IMR-90 (cell line): ENCODE measurements at regions not wholly inside any gene's neighbourhood (a gene's known extent, or its start where the extent isn't known, plus 50 kb on each side); places are given as distances from the start of the nearest gene placed in this dataset.

Experiments used
- ATAC-seq: fragments of 200-7000 bp; cut with Tn5 transposase; 2 replicates; pipeline ENCODE4 v1.9.1; 2020; ENCODE audit warnings: low read depth, mild to moderate bottlenecking, moderate library complexity
- BruUV-seq: library from RNA; stranded (reverse); fragments of 400-500 nt; replicated peaks from 2 replicates; lab custom pipeline; 2021; lab: Mats Ljungman, UMichigan
- CTCF ChIA-PET: fragments of 300-600 bp; formaldehyde crosslinking; extraction: SDS; loops from one replicate; lab custom pipeline; 2021; ENCODE audit warnings: antibody characterized with exemption; lab: Yijun Ruan, JAX
- POLR2A ChIA-PET: fragments of 300-600 bp; sonication (Branson Sonifier 250); formaldehyde crosslinking; loops from one replicate; lab custom pipeline; 2022; ENCODE audit warnings: antibody characterized with exemption; ENCODE audit not compliant: unreplicated experiment; lab: Charles Lee
- DNase-seq: peaks from one replicate; pipeline ENCODE4 v3.0.0; 2013
- H2AFZ ChIP-seq: replicated peaks from 2 replicates; pipeline ENCODE3; 2013; ENCODE audit warnings: low read length, mild to moderate bottlenecking; ENCODE audit not compliant: poor library complexity
- H2AK5ac ChIP-seq: 2 replicates; pipeline ENCODE4 v1.6.1; 2013; ENCODE audit warnings: low read depth, low read length, inconsistent platforms
- H2AK9ac ChIP-seq: replicated peaks from 2 replicates; pipeline ENCODE3; 2013; ENCODE audit warnings: mild to moderate bottlenecking, low read depth, low read length, moderate library complexity; ENCODE audit not compliant: poor library complexity
- H2BK120ac ChIP-seq: 2 replicates; pipeline ENCODE4 v1.6.1; 2013; ENCODE audit warnings: low read depth, low read length, inconsistent platforms
- H2BK15ac ChIP-seq: 3 replicates; pipeline ENCODE4 v1.6.1; 2013; ENCODE audit warnings: low read depth, low read length, inconsistent platforms
- H2BK20ac ChIP-seq: 2 replicates; pipeline ENCODE4 v1.6.1; 2013; ENCODE audit warnings: low read depth, mild to moderate bottlenecking, inconsistent platforms, low read length, moderate library complexity
- H2BK5ac ChIP-seq: 2 replicates; pipeline ENCODE4 v1.6.1; 2013; ENCODE audit warnings: mild to moderate bottlenecking, low read depth, low read length, inconsistent platforms; ENCODE audit not compliant: poor library complexity, severe bottlenecking
- H3K14ac ChIP-seq: replicated peaks from 2 replicates; pipeline ENCODE4 v1.6.1; 2013; ENCODE audit warnings: low read depth, low read length, inconsistent platforms
- H3K18ac ChIP-seq: 2 replicates; pipeline ENCODE4 v1.6.1; 2013; ENCODE audit warnings: low read depth, low read length, control low read depth
- H3K23ac ChIP-seq: 2 replicates; pipeline ENCODE4 v1.6.1; 2013; ENCODE audit warnings: low read depth, low read length, inconsistent platforms
- H3K27ac ChIP-seq: 2 replicates; pipeline ENCODE4 v1.5.1; 2013; ENCODE audit warnings: mild to moderate bottlenecking, control low read depth, low read length; ENCODE audit not compliant: insufficient read depth
- H3K27me3 ChIP-seq: 2 replicates; pipeline ENCODE4 v1.6.1; 2013; ENCODE audit warnings: low read length; ENCODE audit not compliant: control insufficient read depth, insufficient read depth
- H3K36me3 ChIP-seq: 2 replicates; pipeline ENCODE4 v1.6.1; 2013; ENCODE audit warnings: low read length, mixed read lengths; ENCODE audit not compliant: control insufficient read depth, insufficient read depth
- H3K4ac ChIP-seq: 2 replicates; pipeline ENCODE4 v1.6.1; 2013; ENCODE audit warnings: low read depth, low read length, inconsistent platforms
- H3K4me1 ChIP-seq: 2 replicates; pipeline ENCODE4 v1.6.1; 2013; ENCODE audit warnings: low read length, mixed read lengths; ENCODE audit not compliant: control insufficient read depth, insufficient read depth
- H3K4me2 ChIP-seq: 2 replicates; pipeline ENCODE4 v1.6.1; 2013; ENCODE audit warnings: low read depth, mild to moderate bottlenecking, control low read depth, low read length, moderate library complexity
- H3K4me3 ChIP-seq: 2 replicates; pipeline ENCODE4 v1.5.1; 2013; ENCODE audit warnings: low read depth, mild to moderate bottlenecking, control low read depth, low read length, moderate library complexity; ENCODE audit not compliant: insufficient read depth
- H3K56ac ChIP-seq: 2 replicates; pipeline ENCODE4 v1.6.1; 2013; ENCODE audit warnings: low read length, inconsistent platforms; ENCODE audit not compliant: insufficient read depth; ENCODE audit errors: extremely low read depth
- H3K79me1 ChIP-seq, 2 experiments: 2 replicates each; pipeline ENCODE4 v1.6.1; 2013; ENCODE audit warnings: low read length in 2 of 2, inconsistent platforms in 1 of 2, low read depth in 1 of 2
- H3K9ac ChIP-seq: 2 replicates; pipeline ENCODE4 v1.6.1; 2013; ENCODE audit warnings: low read depth, low read length, control low read depth
- H3K9me1 ChIP-seq: 2 replicates; pipeline ENCODE4 v1.6.1; 2013; ENCODE audit warnings: low read length, inconsistent platforms; ENCODE audit not compliant: insufficient read depth
- H3K9me3 ChIP-seq: 2 replicates; pipeline ENCODE4 v1.6.1; 2013; ENCODE audit warnings: low read length; ENCODE audit not compliant: control insufficient read depth, insufficient read depth
- H4K20me1 ChIP-seq: 2 replicates; pipeline ENCODE4 v1.6.1; 2013; ENCODE audit warnings: low read length, inconsistent platforms; ENCODE audit not compliant: insufficient read depth
- H4K5ac ChIP-seq: 2 replicates; pipeline ENCODE4 v1.6.1; 2013; ENCODE audit warnings: mild to moderate bottlenecking, low read depth, low read length, control low read depth
- H4K8ac ChIP-seq, 2 experiments: 2 replicates each; pipeline ENCODE4 v1.6.1; 2013; ENCODE audit warnings: low read depth in 2 of 2, low read length in 2 of 2, control low read depth in 1 of 2, inconsistent platforms in 1 of 2
- H4K91ac ChIP-seq: 2 replicates; pipeline ENCODE4 v1.6.1; 2013; ENCODE audit warnings: low read depth, low read length, inconsistent platforms; ENCODE audit not compliant: insufficient read depth
- BHLHE40 ChIP-seq: fragments of 150-350 bp; IDR thresholded peaks from 2 replicates; pipeline ENCODE4 v1.6.1; 2016; ENCODE audit warnings: mild to moderate bottlenecking, low read depth, low read length
- CEBPB ChIP-seq: IDR thresholded peaks from 2 replicates; pipeline ENCODE4 v1.6.1; 2012; ENCODE audit warnings: low read depth, low read length, improper control_type of control experiment
- CHD1 ChIP-seq: IDR thresholded peaks from 2 replicates; pipeline ENCODE4 v1.6.1; 2012; ENCODE audit warnings: low read depth, low read length, improper control_type of control experiment
- FOS ChIP-seq: fragments of 150-350 bp; IDR thresholded peaks from 2 replicates; pipeline ENCODE4 v1.6.1; 2016; ENCODE audit warnings: low read depth, low read length
- MAFK ChIP-seq: IDR thresholded peaks from 2 replicates; pipeline ENCODE4 v1.6.1; 2012; ENCODE audit warnings: low read depth, low read length, improper control_type of control experiment
- MAZ ChIP-seq: IDR thresholded peaks from 2 replicates; pipeline ENCODE4 v1.6.1; 2012; ENCODE audit warnings: low read depth, mild to moderate bottlenecking, low read length, improper control_type of control experiment, moderate library complexity, borderline replicate concordance
- POLR2A ChIP-seq: IDR thresholded peaks from 2 replicates; pipeline ENCODE4 v1.6.1; 2012; ENCODE audit warnings: mild to moderate bottlenecking, low read depth, low read length
- RAD21 ChIP-seq: IDR thresholded peaks from 2 replicates; pipeline ENCODE4 v1.6.1; 2012; ENCODE audit warnings: low read length, improper control_type of control experiment
- RCOR1 ChIP-seq: IDR thresholded peaks from 2 replicates; pipeline ENCODE4 v1.6.1; 2012; ENCODE audit warnings: mild to moderate bottlenecking, low read length, improper control_type of control experiment; ENCODE audit not compliant: insufficient replicate concordance
- RFX5 ChIP-seq: IDR thresholded peaks from 2 replicates; pipeline ENCODE4 v1.8.0; 2012; ENCODE audit warnings: low read depth, mild to moderate bottlenecking, low read length, moderate library complexity
- SMC3 ChIP-seq: fragments of 150-350 bp; IDR thresholded peaks from 2 replicates; pipeline ENCODE4 v1.6.1; 2016; ENCODE audit warnings: low read depth, mild to moderate bottlenecking, antibody characterized with exemption, low read length, moderate library complexity
- WGBS, 2 experiments: methylation state at CpG; one replicate each; pipeline versions ENCODE4 v1.1.5 to v1.1.7; 2013; ENCODE audit warnings: missing lambda C conversion rate in 2 of 2; ENCODE audit not compliant: insufficient read length in 1 of 2; ENCODE audit errors: extremely low coverage in 2 of 2; 5-methylcytosine and 5-hydroxymethylcytosine counted together
- dilution Hi-C: fragments of 300-500 bp; cut with HindIII; formaldehyde crosslinking; loops from one replicate; pipeline ENCODE4 v1.14.3; 2018; ENCODE audit warnings: low sequenced_read_pairs; ENCODE audit not compliant: unreplicated experiment
- in situ Hi-C: fragments of 300-500 bp; cut with MboI; formaldehyde crosslinking; loops from 3 replicates; pipeline ENCODE4 v1.14.3; 2019; ENCODE audit warnings: low sequenced_read_pairs, inconsistent platforms, mixed read lengths
- intact Hi-C: fragments of 100-400 bp; cut with micrococcal nuclease; formaldehyde crosslinking; loops from 2 replicates; pipeline ENCODE4 v1.10.0; 2022
- TF ChIP-seq, protein P1 (sequence below): conservative IDR thresholded peaks from 2 replicates; pipeline ENCODE4 v1.5.1; 2012; ENCODE audit warnings: mild to moderate bottlenecking, low read depth, low read length, improper control_type of control experiment
- TF ChIP-seq, protein P2 (sequence below): fragments of 150-350 bp; IDR thresholded peaks from 2 replicates; pipeline ENCODE4 v1.6.1; 2017; ENCODE audit warnings: mild to moderate bottlenecking, antibody characterized with exemption, low read length, low read depth
- TF ChIP-seq, protein P3 (sequence below): fragments of 150-350 bp; IDR thresholded peaks from 2 replicates; pipeline ENCODE4 v1.6.1; 2016; ENCODE audit warnings: low read depth, mild to moderate bottlenecking, low read length, moderate library complexity, borderline replicate concordance

DNA sequence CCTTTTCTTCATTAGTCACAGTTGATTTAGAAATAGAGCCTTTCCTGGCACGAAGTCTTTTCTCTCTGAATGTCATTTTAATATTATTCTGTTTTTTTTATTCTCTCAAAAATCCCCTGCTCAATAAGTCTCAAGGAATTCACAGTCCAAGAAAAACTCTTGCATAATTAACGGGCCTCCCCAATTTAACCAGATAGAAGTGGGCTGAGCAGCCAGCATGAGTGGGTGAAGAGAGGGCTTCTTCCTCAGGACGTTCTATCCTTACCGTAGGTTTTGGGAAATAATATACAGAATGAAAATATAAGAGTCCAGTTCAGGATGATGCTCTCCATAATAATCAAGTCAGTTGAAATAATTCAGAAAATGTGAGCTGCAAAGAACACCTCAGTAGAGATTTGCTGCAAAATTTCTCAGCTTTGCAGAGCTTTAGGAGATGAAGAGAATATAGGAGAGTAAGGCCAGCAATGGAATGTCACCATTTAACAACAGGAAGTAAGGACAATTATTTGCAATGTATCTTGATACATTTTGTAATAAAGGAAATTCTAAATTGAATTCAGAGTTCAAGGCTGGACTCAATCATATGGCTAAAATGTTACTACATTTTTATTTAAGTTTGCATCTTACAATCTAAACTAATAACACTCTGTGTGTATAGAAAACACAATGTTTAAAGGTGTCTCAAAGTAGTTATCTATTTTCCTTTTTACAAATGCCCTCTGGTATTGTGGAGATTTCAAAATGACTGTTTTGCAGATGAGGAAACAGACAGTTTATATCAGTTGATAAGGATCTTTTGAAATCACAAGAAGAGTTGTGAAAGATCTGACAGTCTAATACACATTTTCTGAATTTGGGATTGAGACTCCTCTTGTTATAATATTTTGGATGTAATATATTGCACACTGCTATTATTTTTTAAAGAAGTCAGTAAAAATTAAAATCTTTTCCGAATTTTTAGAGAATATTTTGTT is 1724.1 kb upstream of the SEL1L start:
- H4K20me1 ChIP-seq = no peaks in the 10 kb centered on the region
- no peak overlapping the region for H3K9ac ChIP-seq
- no peaks in the 10 kb centered on the region for H3K27me3 ChIP-seq
- no peaks in the 10 kb centered on the region for H3K79me1 ChIP-seq
- no peak overlapping the region for H3K23ac ChIP-seq
- H2BK20ac ChIP-seq = no peak overlapping the region
- no peak overlapping the region for H3K56ac ChIP-seq
- ChIA-PET POLR2A (no interaction called here), CTCF (no interaction called here)
- no peak overlapping the region for H4K91ac ChIP-seq
- H3K18ac ChIP-seq = no peak overlapping the region
- ATAC-seq (no peak), DNase-seq (no peak)
- H3K36me3 ChIP-seq = no peaks in the 10 kb centered on the region
- H2AFZ ChIP-seq = no peak overlapping the region
- no peak overlapping the region for H3K4me2 ChIP-seq
- H2BK120ac ChIP-seq = no peak overlapping the region
- no peak overlapping the region for H3K4ac ChIP-seq
- no peaks in the 10 kb centered on the region for H3K9me1 ChIP-seq
- no TSS peak for BruUV-seq
- no peak overlapping the region for H4K5ac ChIP-seq
- no peak overlapping the region for H3K27ac ChIP-seq
- intact Hi-C loops (no loop called here), dilution Hi-C loops (no loop called here), in situ Hi-C loops (no loop called here)
- no CpG with 5 or more reads among the region's 5 CpGs for WGBS, 2 experiments
- H3K4me3 ChIP-seq = no peak overlapping the region
- TF ChIP-seq, protein P1, sequence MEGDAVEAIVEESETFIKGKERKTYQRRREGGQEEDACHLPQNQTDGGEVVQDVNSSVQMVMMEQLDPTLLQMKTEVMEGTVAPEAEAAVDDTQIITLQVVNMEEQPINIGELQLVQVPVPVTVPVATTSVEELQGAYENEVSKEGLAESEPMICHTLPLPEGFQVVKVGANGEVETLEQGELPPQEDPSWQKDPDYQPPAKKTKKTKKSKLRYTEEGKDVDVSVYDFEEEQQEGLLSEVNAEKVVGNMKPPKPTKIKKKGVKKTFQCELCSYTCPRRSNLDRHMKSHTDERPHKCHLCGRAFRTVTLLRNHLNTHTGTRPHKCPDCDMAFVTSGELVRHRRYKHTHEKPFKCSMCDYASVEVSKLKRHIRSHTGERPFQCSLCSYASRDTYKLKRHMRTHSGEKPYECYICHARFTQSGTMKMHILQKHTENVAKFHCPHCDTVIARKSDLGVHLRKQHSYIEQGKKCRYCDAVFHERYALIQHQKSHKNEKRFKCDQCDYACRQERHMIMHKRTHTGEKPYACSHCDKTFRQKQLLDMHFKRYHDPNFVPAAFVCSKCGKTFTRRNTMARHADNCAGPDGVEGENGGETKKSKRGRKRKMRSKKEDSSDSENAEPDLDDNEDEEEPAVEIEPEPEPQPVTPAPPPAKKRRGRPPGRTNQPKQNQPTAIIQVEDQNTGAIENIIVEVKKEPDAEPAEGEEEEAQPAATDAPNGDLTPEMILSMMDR = no peak
- TF ChIP-seq, protein P2, sequence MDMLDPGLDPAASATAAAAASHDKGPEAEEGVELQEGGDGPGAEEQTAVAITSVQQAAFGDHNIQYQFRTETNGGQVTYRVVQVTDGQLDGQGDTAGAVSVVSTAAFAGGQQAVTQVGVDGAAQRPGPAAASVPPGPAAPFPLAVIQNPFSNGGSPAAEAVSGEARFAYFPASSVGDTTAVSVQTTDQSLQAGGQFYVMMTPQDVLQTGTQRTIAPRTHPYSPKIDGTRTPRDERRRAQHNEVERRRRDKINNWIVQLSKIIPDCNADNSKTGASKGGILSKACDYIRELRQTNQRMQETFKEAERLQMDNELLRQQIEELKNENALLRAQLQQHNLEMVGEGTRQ = no peak
- TF ChIP-seq, protein P3, sequence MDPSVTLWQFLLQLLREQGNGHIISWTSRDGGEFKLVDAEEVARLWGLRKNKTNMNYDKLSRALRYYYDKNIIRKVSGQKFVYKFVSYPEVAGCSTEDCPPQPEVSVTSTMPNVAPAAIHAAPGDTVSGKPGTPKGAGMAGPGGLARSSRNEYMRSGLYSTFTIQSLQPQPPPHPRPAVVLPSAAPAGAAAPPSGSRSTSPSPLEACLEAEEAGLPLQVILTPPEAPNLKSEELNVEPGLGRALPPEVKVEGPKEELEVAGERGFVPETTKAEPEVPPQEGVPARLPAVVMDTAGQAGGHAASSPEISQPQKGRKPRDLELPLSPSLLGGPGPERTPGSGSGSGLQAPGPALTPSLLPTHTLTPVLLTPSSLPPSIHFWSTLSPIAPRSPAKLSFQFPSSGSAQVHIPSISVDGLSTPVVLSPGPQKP = no peak
- TF ChIP-seq RAD21 = no peak
- TF ChIP-seq BHLHE40 = no peak
- no peak for TF ChIP-seq RFX5
- TF ChIP-seq MAFK = no peak
- TF ChIP-seq SMC3 = no peak
- TF ChIP-seq MAZ = no peak
- TF ChIP-seq FOS = no peak
- no peak for TF ChIP-seq POLR2A
- no peak for TF ChIP-seq RCOR1
- TF ChIP-seq CHD1 = no peak
- no peak for TF ChIP-seq CEBPB
- no peak overlapping the region for H2BK15ac ChIP-seq
- no peak overlapping the region for H3K14ac ChIP-seq
- no peak overlapping the region for H2AK5ac ChIP-seq
- H3K9me3 ChIP-seq = no peaks in the 10 kb centered on the region
- H4K8ac ChIP-seq = no peak overlapping the region
- H2BK5ac ChIP-seq = no peak overlapping the region
- H2AK9ac ChIP-seq = no peak overlapping the region
- no peaks in the 10 kb centered on the region for H3K4me1 ChIP-seq
